ENCODE measurements at regions not wholly inside any gene's neighbourhood (a gene's known extent, or its start where the extent isn't known, plus 50 kb on each side); places are given as distances from the start of the nearest gene placed in this dataset.
"Not testable (repeated sequence)": the region's sequence is repeated elsewhere in the genome, so short reads cannot be mapped to it uniquely, and the experiment has no call there.

- DNase-seq = no peak
These were observed 166.1 kb upstream of the KITLG start for GRCh38 chr12:88746386-88746785.

GRCh38 chr12:88743946-88744685 lies 163.8 kb upstream of the KITLG start:
- DNase-seq = no peak

GRCh38 chr12:88737838-88738472 lies 157.7 kb upstream of the KITLG start:
- DNase-seq = no peak

- DNase-seq = no peak
These were observed 155.8 kb upstream of the KITLG start for GRCh38 chr12:88736031-88736430.

- peak; percentile 27 for DNase-seq
These were observed 152.7 kb upstream of the KITLG start for GRCh38 chr12:88733008-88733407.

GRCh38 chr12:88729196-88729595 lies 148.9 kb upstream of the KITLG start:
- no peak for DNase-seq

GRCh38 chr12:88726806-88727720 lies 146.8 kb upstream of the KITLG start:
- DNase-seq = no peak

- no peak for DNase-seq
These were observed 145.4 kb upstream of the KITLG start for GRCh38 chr12:88725592-88726143.

- DNase-seq = peak; percentile 84
These were observed 142.9 kb upstream of the KITLG start for GRCh38 chr12:88723219-88723618.

GRCh38 chr12:88720785-88721650 lies 140.7 kb upstream of the KITLG start:
- DNase-seq = no peak

GRCh38 chr12:88720231-88720630 lies 140.0 kb upstream of the KITLG start:
- DNase-seq = no peak

- no peak for DNase-seq
These were observed 136.9 kb upstream of the KITLG start for GRCh38 chr12:88717188-88717587.

GRCh38 chr12:88716240-88716639 lies 136.0 kb upstream of the KITLG start:
- no peak for DNase-seq

- no peak for DNase-seq
These were observed 135.4 kb upstream of the KITLG start for GRCh38 chr12:88715673-88716072.

GRCh38 chr12:88714263-88714882 lies 134.1 kb upstream of the KITLG start:
- DNase-seq = not testable (repeated sequence)

- no peak for DNase-seq
These were observed 127.5 kb upstream of the KITLG start for GRCh38 chr12:88707800-88708199.

- DNase-seq = no peak
These were observed 126.0 kb upstream of the KITLG start for GRCh38 chr12:88706286-88706685.

GRCh38 chr12:88703790-88704189 lies 123.5 kb upstream of the KITLG start:
- DNase-seq = no peak

- no peak for DNase-seq
These were observed 118.2 kb upstream of the KITLG start for GRCh38 chr12:88698471-88698870.

- DNase-seq = no peak
These were observed 113.7 kb upstream of the KITLG start for GRCh38 chr12:88693837-88694445.

GRCh38 chr12:88691811-88692210 lies 111.5 kb upstream of the KITLG start:
- DNase-seq = no peak
